ENCODE measurements at regions not wholly inside any gene's neighbourhood (a gene's known extent, or its start where the extent isn't known, plus 50 kb on each side); places are given as distances from the start of the nearest gene placed in this dataset.

GRCh38 chr17:56665864-56666263 is 72.4 kb downstream of the NOG start:
- no peak overlapping the region for H3K4me3 ChIP-seq
- DNase-seq = no peak
- H3K4me1 ChIP-seq = no peaks in the 10 kb centered on the region
- H3K9me3 ChIP-seq = no peaks in the 10 kb centered on the region
- no peaks in the 10 kb centered on the region for H3K27me3 ChIP-seq
- ATAC-seq = no peak
- TF ChIP-seq POLR2A (IDR thresholded peaks at IDR 0.05) (no peak), CTCF (IDR thresholded peaks at IDR 0.05) (no peak)
- no peak overlapping the region for H3K27ac ChIP-seq
- H3K36me3 ChIP-seq (replicated peaks in 1 of 2; ENCODE audit: insufficient read depth in 1 of 2, low read depth in 2 of 2) = no peaks in the 10 kb centered on the region
- intact Hi-C loops (cut with DNase I) = no loop called here
- WGBS, 2 donors = 31 to 33% methylated on average over 4 to 6 of the region's 6 CpGs

GRCh38 chr17:56667925-56668458 is 74.5 kb downstream of the NOG start:
- H3K4me3 ChIP-seq = no peak overlapping the region
- DNase-seq = no peak
- no peak for ATAC-seq
- no peaks in the 10 kb centered on the region for H3K36me3 ChIP-seq (replicated peaks in 1 of 2; ENCODE audit: insufficient read depth in 1 of 2, low read depth in 2 of 2)
- no peak overlapping the region for H3K27ac ChIP-seq
- TF ChIP-seq CTCF (IDR thresholded peaks at IDR 0.05) (no peak), POLR2A (IDR thresholded peaks at IDR 0.05) (no peak)
- H3K4me1 ChIP-seq = no peaks in the 10 kb centered on the region
- no peaks in the 10 kb centered on the region for H3K27me3 ChIP-seq
- intact Hi-C loops (cut with DNase I) = no loop called here
- H3K9me3 ChIP-seq = no peaks in the 10 kb centered on the region
- 51 to 57% methylated on average over 5 of the region's 5 CpGs for WGBS, 2 donors

- DNase-seq (no peak), ATAC-seq (no peak)
- H3K27ac ChIP-seq = no peak overlapping the region
- 83 to 87% methylated on average over 8 of the region's 8 CpGs for WGBS, 2 donors
- intact Hi-C loops (cut with DNase I) = no loop called here
- no peaks in the 10 kb centered on the region for H3K27me3 ChIP-seq
- no peak overlapping the region for H3K4me3 ChIP-seq
- no peaks in the 10 kb centered on the region for H3K4me1 ChIP-seq
- no peaks in the 10 kb centered on the region for H3K36me3 ChIP-seq (replicated peaks in 1 of 2; ENCODE audit: insufficient read depth in 1 of 2, low read depth in 2 of 2)
- TF ChIP-seq POLR2A (IDR thresholded peaks at IDR 0.05) (no peak), CTCF (IDR thresholded peaks at IDR 0.05) (no peak)
- no peaks in the 10 kb centered on the region for H3K9me3 ChIP-seq
Observed at GRCh38 chr17:56672195-56672594, 78.7 kb downstream of the NOG start.

GRCh38 chr17:56674401-56674925 is 81.0 kb downstream of the NOG start:
- TF ChIP-seq CTCF (IDR thresholded peaks at IDR 0.05) (no peak), POLR2A (IDR thresholded peaks at IDR 0.05) (no peak)
- intact Hi-C loops (cut with DNase I) = no loop called here

More at GRCh38 chr17:56674401-56674925, 81.0 kb downstream of the NOG start:
- 89 to 100% methylated on average over 1 of the region's 1 CpG for WGBS, 2 donors
- H3K27me3 ChIP-seq = peaks cover 0 to 16% of the 10 kb centered on the region in 2 donors
- H3K9me3 ChIP-seq = no peaks in the 10 kb centered on the region
- ATAC-seq (no peak), DNase-seq (no peak)
- H3K36me3 ChIP-seq (replicated peaks in 1 of 2; ENCODE audit: insufficient read depth in 1 of 2, low read depth in 2 of 2) = no peaks in the 10 kb centered on the region
- peaks cover 10% of the 10 kb centered on the region for H3K4me1 ChIP-seq
- H3K27ac ChIP-seq = no peak overlapping the region
- H3K4me3 ChIP-seq = no peak overlapping the region

Data from body of pancreas (tissue), 4 donors.